Kidney glomerular epithelial cell (primary cell): ENCODE measurements at regions not wholly inside any gene's neighbourhood (a gene's known extent, or its start where the extent isn't known, plus 50 kb on each side); places are given as distances from the start of the nearest gene placed in this dataset.

Experiments used
- DNase-seq: peaks from one replicate; lab custom pipeline; 2025; lab: John Stamatoyannopoulos, UW

- peak; percentile 31 for DNase-seq
Measured at GRCh38 chr2:134120733-134121630, 132.9 kb upstream of the MGAT5 start.

GRCh38 chr2:134122610-134123009 lies 131.3 kb upstream of the MGAT5 start:
- DNase-seq, result no peak

GRCh38 chr2:134123332-134123731 lies 130.5 kb upstream of the MGAT5 start:
- DNase-seq, result no peak

- DNase-seq, result no peak
Measured at GRCh38 chr2:134124047-134124753, 129.7 kb upstream of the MGAT5 start.

DNA sequence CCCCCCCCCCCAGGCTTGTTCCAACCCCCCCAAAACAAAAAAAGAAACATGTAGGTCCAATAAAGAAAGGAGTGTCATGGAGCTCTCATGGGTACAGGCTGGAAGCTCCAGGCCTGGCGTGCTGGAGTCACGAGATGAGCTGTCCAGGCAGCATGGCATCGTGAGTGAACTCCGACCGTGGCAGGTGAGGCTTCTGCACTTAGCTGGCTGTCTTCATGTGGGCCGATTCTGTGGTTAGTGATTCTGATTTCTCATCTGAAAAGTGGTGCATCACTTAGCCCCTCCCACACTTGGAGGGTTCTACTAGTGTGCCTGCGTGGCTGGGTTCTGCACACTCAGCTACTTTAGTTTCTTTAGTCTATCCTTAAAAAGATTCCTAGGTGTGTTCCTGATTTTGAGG lies 126.4 kb upstream of the MGAT5 start:
- no peak for DNase-seq

- DNase-seq, result no peak
Measured at GRCh38 chr2:134128746-134129145, 125.1 kb upstream of the MGAT5 start.

DNA sequence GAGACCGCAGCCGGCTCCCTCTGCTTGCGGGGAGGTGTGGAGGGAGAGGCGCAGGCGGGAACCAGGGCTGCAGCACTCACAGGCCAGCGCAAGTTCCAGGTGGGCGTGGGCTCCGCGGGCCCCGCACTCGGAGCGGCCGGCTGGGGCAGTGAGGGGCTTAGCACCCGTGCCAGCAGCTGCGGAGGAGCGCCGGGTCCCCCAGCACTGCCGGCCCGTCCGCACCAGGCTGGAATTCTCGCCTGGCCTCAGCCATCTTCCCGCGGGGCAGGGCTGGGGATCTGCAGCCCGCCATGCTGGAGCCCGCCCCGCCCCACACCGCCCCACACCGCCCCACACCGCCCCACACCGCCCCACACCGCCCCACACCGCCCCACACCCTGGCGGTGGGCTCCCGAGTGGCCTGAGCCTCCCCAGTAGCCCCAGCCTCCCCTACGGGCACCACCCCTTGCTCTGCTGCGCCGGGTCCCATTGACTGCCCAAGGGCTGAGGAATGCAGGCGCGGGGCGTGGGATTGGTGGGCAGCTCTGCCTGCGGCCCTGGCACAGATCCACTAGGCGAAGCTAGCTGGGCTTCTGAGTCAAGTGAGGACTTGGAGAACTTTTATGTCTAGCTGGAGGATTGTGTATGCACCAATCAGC lies 123.9 kb upstream of the MGAT5 start:
- DNase-seq, result no peak

DNA sequence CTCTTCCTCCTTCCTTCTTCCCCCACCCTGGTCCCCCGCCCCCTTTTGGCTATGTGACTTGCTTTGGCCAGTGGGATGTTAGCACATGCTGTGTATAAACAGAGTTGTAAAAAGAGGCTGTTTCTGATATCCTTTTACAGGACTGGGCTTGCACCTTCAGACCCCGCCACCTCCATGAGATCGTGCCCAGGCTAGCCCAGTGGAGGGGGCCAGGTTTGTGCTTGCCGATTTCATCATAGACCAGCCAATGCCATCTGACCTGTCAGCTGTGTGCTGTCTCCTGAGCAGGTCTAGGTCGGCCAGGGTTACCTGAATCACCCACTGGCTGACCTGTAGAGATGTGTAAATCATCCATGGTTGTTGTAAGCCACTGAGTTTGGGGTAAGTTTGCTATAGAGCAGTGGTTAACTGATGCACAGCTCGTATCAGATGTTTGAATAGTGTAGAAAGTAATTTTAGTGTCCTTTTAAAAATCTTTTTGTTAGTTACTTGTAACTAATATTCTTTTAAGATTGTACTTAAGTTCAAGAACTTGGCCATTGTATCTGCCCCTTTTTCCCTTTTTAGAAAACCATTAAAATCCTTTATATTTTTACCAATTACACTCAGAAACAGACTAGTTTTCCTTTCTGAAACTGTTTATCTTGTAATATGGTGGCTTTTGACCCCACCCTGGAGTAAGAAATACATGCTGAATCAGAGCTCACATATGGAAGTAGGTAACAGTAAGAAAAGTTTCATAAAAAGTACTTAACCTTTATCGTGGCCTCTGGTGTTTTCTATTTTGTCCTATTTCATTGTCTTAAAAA lies 122.0 kb upstream of the MGAT5 start:
- DNase-seq, result no peak

DNA sequence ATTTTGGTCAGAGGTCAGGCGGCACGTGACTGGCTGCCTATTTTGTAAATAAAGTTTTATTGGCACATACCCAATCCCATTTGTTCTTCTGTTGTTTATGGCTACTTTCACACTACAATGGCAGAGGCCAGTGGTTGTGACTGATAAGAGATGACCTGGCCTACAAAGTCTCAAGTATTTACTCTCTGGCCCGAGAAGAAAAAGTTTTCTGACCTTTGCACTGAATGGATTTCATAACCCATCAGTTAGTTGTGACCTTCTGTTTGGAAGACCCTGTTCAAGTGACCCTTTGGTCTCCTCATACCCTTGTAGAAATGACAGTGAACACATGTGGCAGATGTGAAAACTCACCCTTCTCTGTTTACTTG lies 121.4 kb upstream of the MGAT5 start:
- DNase-seq, result no peak

GRCh38 chr2:134133622-134134312 lies 120.1 kb upstream of the MGAT5 start:
- DNase-seq, result no peak

DNA sequence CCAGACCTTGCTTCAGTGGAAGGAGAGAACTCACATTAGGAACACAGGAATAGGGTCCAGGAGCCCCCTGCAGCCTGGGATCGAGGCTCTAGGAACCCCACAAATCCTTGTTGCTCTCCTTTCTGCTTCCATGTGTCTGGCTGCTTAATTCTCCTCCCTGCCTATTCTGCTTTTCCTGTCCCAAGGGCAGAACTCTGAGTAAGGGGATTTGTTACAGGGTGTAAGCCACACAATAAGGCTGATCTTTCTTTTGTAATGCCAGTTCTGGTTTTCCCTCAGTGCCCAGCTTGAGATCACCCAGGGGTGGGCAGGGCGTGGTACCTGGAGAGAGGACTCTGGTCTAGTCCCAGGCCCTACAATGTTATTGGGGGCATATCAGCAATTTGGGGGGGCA lies 119.6 kb upstream of the MGAT5 start:
- DNase-seq, result no peak

DNA sequence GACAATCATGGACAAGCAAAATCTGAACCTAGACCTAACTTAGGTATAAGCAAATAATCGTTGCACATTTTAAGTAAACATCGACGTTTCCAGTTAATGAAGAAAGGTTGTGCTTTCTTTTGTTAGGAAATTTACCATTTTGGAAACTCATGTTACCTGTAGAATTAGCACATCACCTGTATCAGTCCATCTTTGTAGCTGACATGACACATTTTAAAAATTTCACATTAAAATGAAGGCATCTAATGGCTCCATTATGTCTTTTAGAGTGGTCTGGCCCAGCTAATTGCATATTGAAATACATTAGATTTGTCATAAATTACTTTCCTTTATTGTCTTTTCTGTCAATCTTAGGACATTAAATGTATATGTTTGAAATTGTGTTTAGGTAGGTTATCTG lies 119.0 kb upstream of the MGAT5 start:
- no peak for DNase-seq

DNA sequence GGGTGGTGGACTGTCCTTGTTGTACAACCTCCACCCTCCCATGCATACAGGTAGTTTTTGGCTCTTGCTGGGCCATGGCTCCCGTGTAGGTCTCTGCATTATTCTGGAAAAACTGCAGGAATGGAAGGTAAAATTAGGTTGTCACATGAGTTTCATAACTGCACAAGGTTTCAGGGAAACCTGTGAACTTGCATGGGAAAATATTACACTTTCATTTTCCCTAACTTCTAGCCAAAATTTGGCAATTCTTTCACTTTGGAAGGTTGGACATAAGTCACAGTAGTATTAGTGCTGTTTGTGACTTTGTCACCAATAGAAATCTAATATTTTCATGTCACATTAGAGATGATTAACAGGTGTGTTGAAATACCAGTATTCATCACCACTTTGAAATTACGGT lies 118.1 kb upstream of the MGAT5 start:
- DNase-seq, result no peak

DNA sequence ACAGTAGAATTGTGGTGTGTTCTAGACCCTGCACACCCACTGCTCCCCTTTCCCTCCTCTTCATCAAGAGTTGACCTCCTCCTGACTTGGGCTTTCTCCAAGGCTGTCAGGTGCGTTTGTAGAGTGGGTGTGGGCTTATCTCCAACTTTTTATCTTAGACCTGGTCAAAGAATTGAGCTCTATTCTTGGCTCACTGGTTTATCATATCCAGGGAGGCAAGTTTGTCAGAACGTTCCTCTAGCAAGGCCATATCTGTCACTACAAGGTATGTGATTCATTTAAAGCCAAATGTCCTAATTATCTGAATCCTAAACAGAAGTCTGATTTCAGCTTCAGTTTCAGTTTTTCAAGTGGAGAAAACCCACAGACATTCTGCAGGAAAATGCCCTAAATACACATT lies 117.1 kb upstream of the MGAT5 start:
- no peak for DNase-seq

DNA sequence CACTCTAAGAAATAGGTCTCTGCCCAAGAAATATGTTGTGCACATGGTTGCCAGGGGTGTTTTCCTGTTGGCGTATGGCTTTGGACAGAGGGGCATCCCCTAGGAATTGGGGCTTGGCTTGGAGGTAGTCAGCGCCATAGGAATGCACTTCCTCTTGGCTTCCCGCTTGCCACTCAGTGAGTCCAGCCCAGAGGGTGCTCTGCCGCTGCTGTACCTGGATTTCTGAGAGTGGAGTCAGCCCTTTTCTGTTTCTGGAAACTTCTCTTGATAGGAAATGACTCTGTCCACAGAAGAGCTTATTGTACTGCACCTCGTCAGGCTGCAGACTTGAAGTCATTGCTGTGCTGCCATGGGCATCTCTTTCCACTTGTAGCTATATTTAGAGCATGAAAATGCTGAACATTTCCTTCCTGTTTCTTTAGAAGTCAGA lies 116.7 kb upstream of the MGAT5 start:
- DNase-seq, result no peak

- DNase-seq, result no peak
Measured at GRCh38 chr2:134138115-134138514, 115.8 kb upstream of the MGAT5 start.

DNA sequence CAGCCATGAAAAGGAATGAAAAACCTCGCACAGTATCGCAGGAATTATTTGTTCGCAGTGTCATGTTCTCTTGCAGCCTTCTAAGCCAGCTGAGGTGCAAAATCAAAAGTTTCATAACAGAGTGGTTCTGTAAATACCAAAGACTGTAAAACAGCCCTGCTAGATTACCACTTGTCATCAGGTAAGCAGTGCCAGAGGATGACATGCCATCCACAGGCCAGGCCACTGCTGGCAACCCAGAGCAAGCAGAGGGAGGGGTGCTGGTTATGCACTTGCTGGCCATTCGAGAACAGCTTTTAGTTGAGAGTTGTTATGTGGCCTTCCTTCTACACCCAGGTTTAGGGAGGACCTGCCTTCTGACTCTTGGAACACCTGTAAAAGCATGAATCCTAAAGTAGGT lies 114.3 kb upstream of the MGAT5 start:
- no peak for DNase-seq

- no peak for DNase-seq
Measured at GRCh38 chr2:134140251-134140661, 113.6 kb upstream of the MGAT5 start.

DNA sequence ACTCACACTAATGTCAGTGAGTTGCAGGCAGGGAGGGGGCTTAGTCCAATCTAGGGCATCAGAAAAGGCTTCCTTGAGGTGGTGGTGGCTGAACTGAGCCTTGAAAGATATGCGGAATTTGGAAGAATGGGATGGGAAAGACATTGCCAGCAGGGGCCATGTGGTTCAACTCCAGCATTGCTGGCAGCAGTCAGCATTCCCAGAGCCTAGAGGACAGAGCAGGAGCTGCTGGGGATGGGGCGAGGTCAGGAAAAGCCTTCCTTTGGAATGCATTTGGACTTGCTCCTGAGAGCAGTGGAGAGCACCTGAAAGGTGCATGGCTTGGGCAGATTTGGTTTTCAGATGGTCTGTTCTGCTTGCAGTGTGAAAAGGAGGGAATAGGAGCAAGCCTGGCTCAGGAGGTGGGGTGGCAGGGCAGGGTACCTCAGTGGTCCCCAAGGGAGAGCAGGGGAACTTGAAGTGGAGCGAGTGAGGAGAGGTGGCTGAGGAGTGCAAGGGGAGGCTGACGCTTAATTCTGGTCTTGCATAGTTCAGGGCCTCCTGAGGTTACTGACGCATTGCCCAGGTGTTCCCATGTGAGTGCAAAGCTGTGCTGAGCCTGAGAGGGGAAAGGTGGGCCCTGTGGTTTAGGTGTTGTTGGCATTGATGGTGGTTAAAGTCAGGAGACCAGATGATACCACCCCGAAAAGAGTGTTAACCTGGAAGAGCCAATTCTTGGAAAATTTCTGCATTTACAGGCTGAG lies 112.1 kb upstream of the MGAT5 start:
- DNase-seq, result no peak

- peak; percentile 27 for DNase-seq
Measured at GRCh38 chr2:134142341-134142738, 111.5 kb upstream of the MGAT5 start.

GRCh38 chr2:134142903-134143302 lies 111.0 kb upstream of the MGAT5 start:
- DNase-seq, result peak; percentile 10
